Mammary epithelial cell (primary cell): ENCODE measurements at regions not wholly inside any gene's neighbourhood (a gene's known extent, or its start where the extent isn't known, plus 50 kb on each side); places are given as distances from the start of the nearest gene placed in this dataset.

Experiments used
- CTCF ChIP-seq, 2 donors: IDR thresholded peaks in 1 of 2; conservative IDR thresholded peaks in 1 of 2; 2 replicates each; pipeline ENCODE4 v1.5.1; 2011 to 2012; ENCODE audit warnings: inconsistent platforms in 2 of 2, low read length in 2 of 2, mild to moderate bottlenecking in 2 of 2, control low read depth in 1 of 2, low read depth in 1 of 2; ENCODE audit not compliant: insufficient read depth in 1 of 2; ENCODE audit errors: extremely low read depth in 1 of 2
- EZH2 ChIP-seq: IDR thresholded peaks from 2 replicates; pipeline ENCODE4 v1.6.1; 2012; ENCODE audit warnings: low read length, inconsistent platforms, borderline replicate concordance

- TF ChIP-seq CTCF (conservative IDR thresholded peaks at IDR 0.05 in 1 of 2, IDR thresholded peaks at IDR 0.05 in 1 of 2; ENCODE audit: extremely low read depth in 1 of 2, insufficient read depth in 1 of 2, low read depth in 1 of 2, low read length in 2 of 2) (no peak), EZH2 (no peak)
Observed at GRCh38 chr7:46550864-46551263, 629.8 kb upstream of the IGFBP3 start.
